ENCODE measurements at regions not wholly inside any gene's neighbourhood (a gene's known extent, or its start where the extent isn't known, plus 50 kb on each side); places are given as distances from the start of the nearest gene placed in this dataset.
"Not testable (repeated sequence)": the region's sequence is repeated elsewhere in the genome, so short reads cannot be mapped to it uniquely, and the experiment has no call there.

DNA sequence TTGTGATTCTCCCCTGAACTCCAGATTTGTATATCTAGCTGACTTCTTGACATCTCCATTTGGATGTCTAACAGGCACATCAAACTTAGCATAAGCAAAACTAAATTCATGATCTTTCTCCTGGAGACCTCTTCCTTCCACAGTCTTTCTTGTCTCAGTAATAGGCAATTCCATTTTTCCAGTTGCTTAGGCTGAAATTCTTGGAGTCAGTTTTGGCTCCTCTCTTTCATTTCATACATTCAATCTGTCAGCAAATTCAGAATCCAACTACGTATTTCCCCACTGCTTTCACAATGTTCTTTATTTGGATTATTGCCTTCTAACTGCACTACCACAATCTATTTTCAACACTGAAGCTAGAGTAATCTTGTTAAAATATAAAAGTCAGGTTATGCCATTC, 219.9 kb upstream of the GLRA2 start:
- Histone ChIP-seq H3K4me1 (ENCODE audit: control insufficient read depth, insufficient read depth, low read depth, low read length) (no peaks in the 10 kb centered on the region), H4K8ac (ENCODE audit: low read length) (no peak overlapping the region), H3K9me3 (ENCODE audit: control insufficient read depth, low read length) (peaks cover 6% of the 10 kb centered on the region), H3K4ac (ENCODE audit: low read depth in 1 of 2, low read length in 2 of 2) (no peak overlapping the region), H2BK5ac (ENCODE audit: low read depth, low read length, poor library complexity, severe bottlenecking) (no peak overlapping the region), H3K4me3 (ENCODE audit: insufficient read depth in 1 of 2, low read depth in 1 of 2, low read length in 2 of 2) (no peak overlapping the region), H3K79me1 (replicated peaks; ENCODE audit: low read length, poor library complexity, severe bottlenecking) (no peaks in the 10 kb centered on the region), H3K23ac (ENCODE audit: low read length in 2 of 2) (no peak overlapping the region), H3K18ac (ENCODE audit: low read depth in 1 of 2, low read length in 2 of 2) (no peak overlapping the region), H2BK15ac (ENCODE audit: low read depth, poor library complexity, severe bottlenecking) (no peak overlapping the region), H3K27me3 (ENCODE audit: control insufficient read depth in 1 of 2, insufficient read depth in 1 of 2, low read length in 2 of 2) (no peaks in the 10 kb centered on the region), H3K14ac (ENCODE audit: low read length in 2 of 2) (no peak overlapping the region), H4K91ac (ENCODE audit: low read length) (no peak overlapping the region), H3K36me3 (ENCODE audit: control insufficient read depth in 1 of 2, insufficient read depth in 2 of 2, low read depth in 1 of 2, low read length in 2 of 2) (no peaks in the 10 kb centered on the region), H2BK12ac (ENCODE audit: low read length in 2 of 2) (no peak overlapping the region), H2AFZ (ENCODE audit: low read depth, low read length) (no peak overlapping the region), H3K27ac (ENCODE audit: low read length, poor library complexity, severe bottlenecking) (no peak overlapping the region), H3K4me2 (ENCODE audit: low read length, poor library complexity, severe bottlenecking) (no peak overlapping the region), H2AK5ac (ENCODE audit: low read length, severe bottlenecking) (no peak overlapping the region), H2BK120ac (ENCODE audit: low read depth, low read length) (no peak overlapping the region), H3K9ac (ENCODE audit: low read length) (no peak overlapping the region)
- 60% methylated on average over 1 of the region's 1 CpG for WGBS
- no peak for DNase-seq

- 81% methylated on average over 1 of the region's 3 CpGs for WGBS
- H2BK12ac ChIP-seq (ENCODE audit: low read length in 2 of 2); H2AFZ ChIP-seq (ENCODE audit: low read depth, low read length); H2BK5ac ChIP-seq (ENCODE audit: low read depth, low read length, poor library complexity, severe bottlenecking); H3K9ac ChIP-seq (ENCODE audit: low read length); H3K79me1 ChIP-seq (replicated peaks; ENCODE audit: low read length, poor library complexity, severe bottlenecking); H3K27me3 ChIP-seq (ENCODE audit: control insufficient read depth in 1 of 2, insufficient read depth in 1 of 2, low read length in 2 of 2); H3K9me3 ChIP-seq (ENCODE audit: control insufficient read depth, low read length); H4K8ac ChIP-seq (ENCODE audit: low read length); H3K4me3 ChIP-seq (ENCODE audit: insufficient read depth in 1 of 2, low read depth in 1 of 2, low read length in 2 of 2); H3K4me1 ChIP-seq (ENCODE audit: control insufficient read depth, insufficient read depth, low read depth, low read length); H2BK15ac ChIP-seq (ENCODE audit: low read depth, poor library complexity, severe bottlenecking); H3K18ac ChIP-seq (ENCODE audit: low read depth in 1 of 2, low read length in 2 of 2); DNase-seq; H2BK120ac ChIP-seq (ENCODE audit: low read depth, low read length); H3K36me3 ChIP-seq (ENCODE audit: control insufficient read depth in 1 of 2, insufficient read depth in 2 of 2, low read depth in 1 of 2, low read length in 2 of 2); H3K4me2 ChIP-seq (ENCODE audit: low read length, poor library complexity, severe bottlenecking); H2AK5ac ChIP-seq (ENCODE audit: low read length, severe bottlenecking); H3K23ac ChIP-seq (ENCODE audit: low read length in 2 of 2); H3K14ac ChIP-seq (ENCODE audit: low read length in 2 of 2); H4K91ac ChIP-seq (ENCODE audit: low read length); H3K27ac ChIP-seq (ENCODE audit: low read length, poor library complexity, severe bottlenecking); H3K4ac ChIP-seq (ENCODE audit: low read depth in 1 of 2, low read length in 2 of 2): not testable (repeated sequence)
Measured at GRCh38 chrX:14308976-14309375, 220.4 kb upstream of the GLRA2 start.

- no peak overlapping the region for H4K91ac ChIP-seq (ENCODE audit: low read length)
- H3K4ac ChIP-seq (ENCODE audit: low read depth in 1 of 2, low read length in 2 of 2), result no peak overlapping the region
- no peak overlapping the region for H3K27ac ChIP-seq (ENCODE audit: low read length, poor library complexity, severe bottlenecking)
- H3K9ac ChIP-seq (ENCODE audit: low read length), result no peak overlapping the region
- H2BK12ac ChIP-seq (ENCODE audit: low read length in 2 of 2), result no peak overlapping the region
- no CpG with 5 or more reads among the region's 2 CpGs for WGBS
- no peak overlapping the region for H2BK120ac ChIP-seq (ENCODE audit: low read depth, low read length)
- no peak overlapping the region for H3K14ac ChIP-seq (ENCODE audit: low read length in 2 of 2)
- no peak overlapping the region for H3K4me3 ChIP-seq (ENCODE audit: insufficient read depth in 1 of 2, low read depth in 1 of 2, low read length in 2 of 2)
- no peak overlapping the region for H2AFZ ChIP-seq (ENCODE audit: low read depth, low read length)
- DNase-seq, result no peak
- no peak overlapping the region for H3K18ac ChIP-seq (ENCODE audit: low read depth in 1 of 2, low read length in 2 of 2)
- no peak overlapping the region for H2BK15ac ChIP-seq (ENCODE audit: low read depth, poor library complexity, severe bottlenecking)
- H2AK5ac ChIP-seq (ENCODE audit: low read length, severe bottlenecking), result no peak overlapping the region
- no peak overlapping the region for H3K4me2 ChIP-seq (ENCODE audit: low read length, poor library complexity, severe bottlenecking)
- H3K36me3 ChIP-seq (ENCODE audit: control insufficient read depth in 1 of 2, insufficient read depth in 2 of 2, low read depth in 1 of 2, low read length in 2 of 2), result no peaks in the 10 kb centered on the region
- H3K4me1 ChIP-seq (ENCODE audit: control insufficient read depth, insufficient read depth, low read depth, low read length), result no peaks in the 10 kb centered on the region
- H3K9me3 ChIP-seq (ENCODE audit: control insufficient read depth, low read length), result peaks cover 3% of the 10 kb centered on the region
- H3K79me1 ChIP-seq (replicated peaks; ENCODE audit: low read length, poor library complexity, severe bottlenecking), result no peaks in the 10 kb centered on the region
- no peak overlapping the region for H4K8ac ChIP-seq (ENCODE audit: low read length)
- no peaks in the 10 kb centered on the region for H3K27me3 ChIP-seq (ENCODE audit: control insufficient read depth in 1 of 2, insufficient read depth in 1 of 2, low read length in 2 of 2)
- no peak overlapping the region for H3K23ac ChIP-seq (ENCODE audit: low read length in 2 of 2)
- H2BK5ac ChIP-seq (ENCODE audit: low read depth, low read length, poor library complexity, severe bottlenecking), result no peak overlapping the region
Measured at GRCh38 chrX:14303891-14304290, 225.4 kb upstream of the GLRA2 start.

DNA sequence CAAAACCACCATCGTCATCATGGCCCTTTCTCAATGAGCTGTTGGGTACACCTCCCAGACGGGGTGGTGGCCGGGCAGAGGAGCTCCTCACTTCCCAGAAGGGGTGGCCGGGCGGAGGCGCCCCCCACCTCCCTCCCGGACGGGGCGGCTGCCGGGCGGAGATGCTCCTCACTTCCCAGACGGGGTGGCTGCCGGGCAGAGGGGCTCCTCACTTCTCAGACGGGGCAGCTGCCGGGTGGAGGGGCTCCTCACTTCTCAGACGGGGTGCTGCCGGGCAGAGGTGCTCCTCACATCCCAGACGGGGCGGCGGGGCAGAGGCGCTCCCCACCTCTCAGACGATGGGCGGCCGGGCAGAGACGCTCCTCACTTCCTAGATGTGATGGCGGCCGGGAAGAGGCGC, 226.8 kb upstream of the GLRA2 start:
- H2BK12ac ChIP-seq (ENCODE audit: low read length in 2 of 2); DNase-seq; H2BK15ac ChIP-seq (ENCODE audit: low read depth, poor library complexity, severe bottlenecking); H3K4me3 ChIP-seq (ENCODE audit: insufficient read depth in 1 of 2, low read depth in 1 of 2, low read length in 2 of 2); H2BK5ac ChIP-seq (ENCODE audit: low read depth, low read length, poor library complexity, severe bottlenecking); H3K4me1 ChIP-seq (ENCODE audit: control insufficient read depth, insufficient read depth, low read depth, low read length); H3K9me3 ChIP-seq (ENCODE audit: control insufficient read depth, low read length); H3K4ac ChIP-seq (ENCODE audit: low read depth in 1 of 2, low read length in 2 of 2); H4K8ac ChIP-seq (ENCODE audit: low read length); H2AFZ ChIP-seq (ENCODE audit: low read depth, low read length); H3K36me3 ChIP-seq (ENCODE audit: control insufficient read depth in 1 of 2, insufficient read depth in 2 of 2, low read depth in 1 of 2, low read length in 2 of 2); H2BK120ac ChIP-seq (ENCODE audit: low read depth, low read length); H3K14ac ChIP-seq (ENCODE audit: low read length in 2 of 2); H3K23ac ChIP-seq (ENCODE audit: low read length in 2 of 2); H3K4me2 ChIP-seq (ENCODE audit: low read length, poor library complexity, severe bottlenecking); H3K18ac ChIP-seq (ENCODE audit: low read depth in 1 of 2, low read length in 2 of 2); H4K91ac ChIP-seq (ENCODE audit: low read length); H3K27ac ChIP-seq (ENCODE audit: low read length, poor library complexity, severe bottlenecking); H3K9ac ChIP-seq (ENCODE audit: low read length); H3K27me3 ChIP-seq (ENCODE audit: control insufficient read depth in 1 of 2, insufficient read depth in 1 of 2, low read length in 2 of 2); H2AK5ac ChIP-seq (ENCODE audit: low read length, severe bottlenecking); H3K79me1 ChIP-seq (replicated peaks; ENCODE audit: low read length, poor library complexity, severe bottlenecking): not testable (repeated sequence)
- WGBS, result 81% methylated on average over 3 of the region's 28 CpGs

Measured in mesenchymal stem cell (in vitro differentiated cells and primary cell).